Endothelial cell (in vitro differentiated cells): ENCODE measurements at regions not wholly inside any gene's neighbourhood (a gene's known extent, or its start where the extent isn't known, plus 50 kb on each side); places are given as distances from the start of the nearest gene placed in this dataset.

Source experiments
- DNase-seq: peaks from one replicate; pipeline ENCODE4 v3.0.0; 2021; ENCODE audit warnings: low spot score
- H3K27ac Mint-ChIP-seq: one replicate; pipeline ENCODE4 v1.8.0; 2021; ENCODE audit warnings: mixed read lengths, inconsistent platforms; ENCODE audit not compliant: unreplicated experiment
- H3K27me3 Mint-ChIP-seq: one replicate; pipeline ENCODE4 v1.8.0; 2021; ENCODE audit warnings: mild to moderate bottlenecking, moderate library complexity, mixed read lengths, inconsistent platforms; ENCODE audit not compliant: unreplicated experiment
- H3K36me3 Mint-ChIP-seq: one replicate; pipeline ENCODE4 v1.8.0; 2021; ENCODE audit warnings: mild to moderate bottlenecking, low read depth, mixed read lengths, inconsistent platforms; ENCODE audit not compliant: unreplicated experiment
- H3K4me1 Mint-ChIP-seq: one replicate; pipeline ENCODE4 v1.8.0; 2021; ENCODE audit warnings: mild to moderate bottlenecking, mixed read lengths, inconsistent platforms; ENCODE audit not compliant: unreplicated experiment
- H3K4me3 Mint-ChIP-seq: one replicate; pipeline ENCODE4 v1.8.0; 2021; ENCODE audit warnings: mild to moderate bottlenecking, mixed read lengths, inconsistent platforms; ENCODE audit not compliant: unreplicated experiment
- H3K9me3 Mint-ChIP-seq: one replicate; pipeline ENCODE4 v1.8.0; 2021; ENCODE audit warnings: mixed read lengths, inconsistent platforms; ENCODE audit not compliant: unreplicated experiment
- CTCF ChIP-seq: fragments of 200-600 bp; sonication (generic); IDR thresholded peaks from one replicate; pipeline ENCODE4 v1.5.0; 2021; ENCODE audit warnings: antibody characterized with exemption; ENCODE audit not compliant: unreplicated experiment

GRCh38 chr3:163809540-163809993, 1268.7 kb downstream of the SI start:
- Mint-ChIP-seq H3K4me1 (no peaks in the 10 kb centered on the region), H3K36me3 (no peaks in the 10 kb centered on the region), H3K4me3 (no peak overlapping the region), H3K9me3 (no peaks in the 10 kb centered on the region), H3K27me3 (no peaks in the 10 kb centered on the region), H3K27ac (no peak overlapping the region)
- no peak for DNase-seq
- no peak for TF ChIP-seq CTCF

GRCh38 chr3:163786416-163786815, 1291.9 kb downstream of the SI start:
- Mint-ChIP-seq H3K9me3 (no peaks in the 10 kb centered on the region), H3K27ac (no peak overlapping the region), H3K4me1 (peaks cover 6% of the 10 kb centered on the region), H3K36me3 (no peaks in the 10 kb centered on the region), H3K4me3 (no peak overlapping the region), H3K27me3 (peaks cover 2% of the 10 kb centered on the region)
- no peak for TF ChIP-seq CTCF
- DNase-seq, result no peak

- peak; percentile 23 for TF ChIP-seq CTCF
- Mint-ChIP-seq H3K4me3 (no peak overlapping the region), H3K36me3 (no peaks in the 10 kb centered on the region), H3K27ac (no peak overlapping the region), H3K4me1 (peaks cover 6% of the 10 kb centered on the region), H3K27me3 (peaks cover 2% of the 10 kb centered on the region), H3K9me3 (no peaks in the 10 kb centered on the region)
- DNase-seq, result peak; percentile 51
Observed at GRCh38 chr3:163785693-163786092, 1292.6 kb downstream of the SI start.

GRCh38 chr3:163779396-163780344, 1298.6 kb downstream of the SI start:
- Mint-ChIP-seq H3K36me3 (no peaks in the 10 kb centered on the region), H3K9me3 (no peaks in the 10 kb centered on the region), H3K27me3 (peaks cover 2% of the 10 kb centered on the region), H3K4me3 (no peak overlapping the region), H3K27ac (no peak overlapping the region), H3K4me1 (peaks cover 5% of the 10 kb centered on the region)
- DNase-seq, result no peak
- no peak for TF ChIP-seq CTCF

GRCh38 chr3:163776743-163777142, 1301.6 kb downstream of the SI start:
- peaks cover 5% of the 10 kb centered on the region for H3K4me1 Mint-ChIP-seq
- H3K9me3 Mint-ChIP-seq, result no peaks in the 10 kb centered on the region
- TF ChIP-seq CTCF, result no peak

More at GRCh38 chr3:163776743-163777142, 1301.6 kb downstream of the SI start:
- DNase-seq, result no peak
- H3K4me3 Mint-ChIP-seq, result no peak overlapping the region
- no peak overlapping the region for H3K27ac Mint-ChIP-seq
- H3K27me3 Mint-ChIP-seq, result no peaks in the 10 kb centered on the region
- no peaks in the 10 kb centered on the region for H3K36me3 Mint-ChIP-seq
